Neural cell (in vitro differentiated cells): ENCODE measurements at regions not wholly inside any gene's neighbourhood (a gene's known extent, or its start where the extent isn't known, plus 50 kb on each side); places are given as distances from the start of the nearest gene placed in this dataset.

Source experiments
- POLR2AphosphoS5 ChIP-seq: IDR thresholded peaks from 2 replicates; pipeline ENCODE4 v1.6.1; 2012
- TF ChIP-seq, protein P1 (sequence below): IDR thresholded peaks from 2 replicates; pipeline ENCODE4 v1.6.1; 2012; ENCODE audit warnings: borderline replicate concordance
- TF ChIP-seq, protein P2 (sequence below): fragments of 450-650 bp; IDR thresholded peaks from 2 replicates; pipeline ENCODE4 v1.5.1; 2014; ENCODE audit warnings: antibody characterized with exemption, mild to moderate bottlenecking, moderate library complexity; ENCODE audit not compliant: poor library complexity, severe bottlenecking

DNA sequence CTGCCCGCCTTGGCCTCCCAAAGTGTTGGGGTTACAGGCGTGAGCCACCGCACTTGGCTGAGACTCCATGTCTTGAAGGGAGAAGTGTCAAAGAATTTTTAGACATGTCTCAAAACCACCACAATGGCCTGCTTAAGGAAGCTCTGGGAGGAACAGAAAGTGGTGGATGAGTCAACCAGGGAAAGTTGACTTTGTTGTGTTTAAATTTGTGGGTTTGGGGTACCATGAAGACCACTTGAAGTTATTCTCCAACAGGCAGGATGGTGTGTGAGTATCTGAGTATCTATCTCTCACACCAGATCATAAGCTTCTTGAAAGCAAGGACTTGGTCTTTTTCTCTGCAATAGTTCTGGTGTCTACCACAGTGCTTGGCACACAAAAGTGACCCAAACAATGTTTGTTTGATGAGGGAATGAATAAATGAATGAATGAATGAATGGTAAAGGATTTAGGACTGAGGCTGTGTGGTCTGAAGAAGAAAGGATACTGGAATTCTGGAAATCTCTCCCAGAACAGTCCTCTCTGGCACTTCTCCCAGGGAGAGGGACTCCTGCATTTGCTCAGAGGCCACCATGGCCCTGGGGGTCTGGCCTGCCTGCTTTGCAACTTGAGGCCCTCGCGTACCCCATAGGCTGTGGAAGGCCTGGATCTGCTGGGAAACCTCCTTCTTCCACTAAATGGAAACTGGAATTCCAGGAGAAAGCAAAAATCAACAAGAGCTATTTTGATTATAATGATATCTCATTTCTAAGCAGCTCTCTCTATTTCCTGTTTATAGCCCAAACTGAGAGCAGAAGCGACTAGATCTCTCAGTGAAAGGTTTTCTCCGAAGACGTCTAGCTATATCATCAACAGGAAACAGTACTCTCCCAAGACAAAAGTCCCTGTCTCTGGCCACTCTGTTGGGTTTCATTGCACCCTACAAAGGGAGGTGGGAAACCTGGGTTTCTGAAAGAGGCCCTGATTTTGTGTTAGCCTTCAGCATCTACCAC lies 187.9 kb downstream of the PALM2AKAP2 start:
- TF ChIP-seq, protein P1, sequence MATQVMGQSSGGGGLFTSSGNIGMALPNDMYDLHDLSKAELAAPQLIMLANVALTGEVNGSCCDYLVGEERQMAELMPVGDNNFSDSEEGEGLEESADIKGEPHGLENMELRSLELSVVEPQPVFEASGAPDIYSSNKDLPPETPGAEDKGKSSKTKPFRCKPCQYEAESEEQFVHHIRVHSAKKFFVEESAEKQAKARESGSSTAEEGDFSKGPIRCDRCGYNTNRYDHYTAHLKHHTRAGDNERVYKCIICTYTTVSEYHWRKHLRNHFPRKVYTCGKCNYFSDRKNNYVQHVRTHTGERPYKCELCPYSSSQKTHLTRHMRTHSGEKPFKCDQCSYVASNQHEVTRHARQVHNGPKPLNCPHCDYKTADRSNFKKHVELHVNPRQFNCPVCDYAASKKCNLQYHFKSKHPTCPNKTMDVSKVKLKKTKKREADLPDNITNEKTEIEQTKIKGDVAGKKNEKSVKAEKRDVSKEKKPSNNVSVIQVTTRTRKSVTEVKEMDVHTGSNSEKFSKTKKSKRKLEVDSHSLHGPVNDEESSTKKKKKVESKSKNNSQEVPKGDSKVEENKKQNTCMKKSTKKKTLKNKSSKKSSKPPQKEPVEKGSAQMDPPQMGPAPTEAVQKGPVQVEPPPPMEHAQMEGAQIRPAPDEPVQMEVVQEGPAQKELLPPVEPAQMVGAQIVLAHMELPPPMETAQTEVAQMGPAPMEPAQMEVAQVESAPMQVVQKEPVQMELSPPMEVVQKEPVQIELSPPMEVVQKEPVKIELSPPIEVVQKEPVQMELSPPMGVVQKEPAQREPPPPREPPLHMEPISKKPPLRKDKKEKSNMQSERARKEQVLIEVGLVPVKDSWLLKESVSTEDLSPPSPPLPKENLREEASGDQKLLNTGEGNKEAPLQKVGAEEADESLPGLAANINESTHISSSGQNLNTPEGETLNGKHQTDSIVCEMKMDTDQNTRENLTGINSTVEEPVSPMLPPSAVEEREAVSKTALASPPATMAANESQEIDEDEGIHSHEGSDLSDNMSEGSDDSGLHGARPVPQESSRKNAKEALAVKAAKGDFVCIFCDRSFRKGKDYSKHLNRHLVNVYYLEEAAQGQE, result no peak
- TF ChIP-seq POLR2AphosphoS5, result no peak
- TF ChIP-seq, protein P2, sequence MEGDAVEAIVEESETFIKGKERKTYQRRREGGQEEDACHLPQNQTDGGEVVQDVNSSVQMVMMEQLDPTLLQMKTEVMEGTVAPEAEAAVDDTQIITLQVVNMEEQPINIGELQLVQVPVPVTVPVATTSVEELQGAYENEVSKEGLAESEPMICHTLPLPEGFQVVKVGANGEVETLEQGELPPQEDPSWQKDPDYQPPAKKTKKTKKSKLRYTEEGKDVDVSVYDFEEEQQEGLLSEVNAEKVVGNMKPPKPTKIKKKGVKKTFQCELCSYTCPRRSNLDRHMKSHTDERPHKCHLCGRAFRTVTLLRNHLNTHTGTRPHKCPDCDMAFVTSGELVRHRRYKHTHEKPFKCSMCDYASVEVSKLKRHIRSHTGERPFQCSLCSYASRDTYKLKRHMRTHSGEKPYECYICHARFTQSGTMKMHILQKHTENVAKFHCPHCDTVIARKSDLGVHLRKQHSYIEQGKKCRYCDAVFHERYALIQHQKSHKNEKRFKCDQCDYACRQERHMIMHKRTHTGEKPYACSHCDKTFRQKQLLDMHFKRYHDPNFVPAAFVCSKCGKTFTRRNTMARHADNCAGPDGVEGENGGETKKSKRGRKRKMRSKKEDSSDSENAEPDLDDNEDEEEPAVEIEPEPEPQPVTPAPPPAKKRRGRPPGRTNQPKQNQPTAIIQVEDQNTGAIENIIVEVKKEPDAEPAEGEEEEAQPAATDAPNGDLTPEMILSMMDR, result no peak
